ENCODE measurements at regions not wholly inside any gene's neighbourhood (a gene's known extent, or its start where the extent isn't known, plus 50 kb on each side); places are given as distances from the start of the nearest gene placed in this dataset.

DNA sequence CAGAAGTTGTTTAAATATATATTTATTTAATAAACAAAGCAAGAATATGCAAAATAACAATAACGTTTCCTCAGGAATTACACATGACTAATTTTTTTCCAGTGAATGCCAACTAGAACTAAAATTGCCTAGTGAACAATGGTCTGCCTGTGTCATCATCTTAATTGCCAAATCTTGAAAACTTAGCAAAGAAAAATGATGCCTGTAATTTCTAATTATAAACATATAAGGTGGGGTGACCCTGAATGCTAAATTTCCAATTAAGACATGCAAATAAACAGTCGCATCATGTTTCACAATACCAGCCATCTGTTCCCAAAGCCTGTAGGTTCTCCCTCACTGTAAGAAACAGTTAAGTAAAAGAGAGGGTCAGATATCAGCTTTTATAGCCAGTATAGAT is 67.6 kb upstream of the PLCL2 start:
- TF ChIP-seq EZH2 (IDR thresholded peaks at IDR 0.05; ENCODE audit: borderline replicate concordance, insufficient read depth, low read depth, low read length, poor library complexity, severe bottlenecking): no peak
- TF ChIP-seq, protein P1, sequence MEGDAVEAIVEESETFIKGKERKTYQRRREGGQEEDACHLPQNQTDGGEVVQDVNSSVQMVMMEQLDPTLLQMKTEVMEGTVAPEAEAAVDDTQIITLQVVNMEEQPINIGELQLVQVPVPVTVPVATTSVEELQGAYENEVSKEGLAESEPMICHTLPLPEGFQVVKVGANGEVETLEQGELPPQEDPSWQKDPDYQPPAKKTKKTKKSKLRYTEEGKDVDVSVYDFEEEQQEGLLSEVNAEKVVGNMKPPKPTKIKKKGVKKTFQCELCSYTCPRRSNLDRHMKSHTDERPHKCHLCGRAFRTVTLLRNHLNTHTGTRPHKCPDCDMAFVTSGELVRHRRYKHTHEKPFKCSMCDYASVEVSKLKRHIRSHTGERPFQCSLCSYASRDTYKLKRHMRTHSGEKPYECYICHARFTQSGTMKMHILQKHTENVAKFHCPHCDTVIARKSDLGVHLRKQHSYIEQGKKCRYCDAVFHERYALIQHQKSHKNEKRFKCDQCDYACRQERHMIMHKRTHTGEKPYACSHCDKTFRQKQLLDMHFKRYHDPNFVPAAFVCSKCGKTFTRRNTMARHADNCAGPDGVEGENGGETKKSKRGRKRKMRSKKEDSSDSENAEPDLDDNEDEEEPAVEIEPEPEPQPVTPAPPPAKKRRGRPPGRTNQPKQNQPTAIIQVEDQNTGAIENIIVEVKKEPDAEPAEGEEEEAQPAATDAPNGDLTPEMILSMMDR (IDR thresholded peaks at IDR 0.05): no peak
